22Rv1 (cell line): ENCODE measurements at regions not wholly inside any gene's neighbourhood (a gene's known extent, or its start where the extent isn't known, plus 50 kb on each side); places are given as distances from the start of the nearest gene placed in this dataset.
"Not testable (repeated sequence)": the region's sequence is repeated elsewhere in the genome, so short reads cannot be mapped to it uniquely, and the experiment has no call there.

ENCODE experiments used
- ZFX ChIP-seq: fragments of 450-650 bp; IDR thresholded peaks from 2 replicates; pipeline ENCODE4 v1.6.1; 2017; ENCODE audit warnings: antibody characterized with exemption, borderline replicate concordance
- TF ChIP-seq, protein P1 (sequence below): fragments of 450-650 bp; IDR thresholded peaks from 2 replicates; pipeline ENCODE4 v1.5.1; 2017; ENCODE audit warnings: mild to moderate bottlenecking

DNA sequence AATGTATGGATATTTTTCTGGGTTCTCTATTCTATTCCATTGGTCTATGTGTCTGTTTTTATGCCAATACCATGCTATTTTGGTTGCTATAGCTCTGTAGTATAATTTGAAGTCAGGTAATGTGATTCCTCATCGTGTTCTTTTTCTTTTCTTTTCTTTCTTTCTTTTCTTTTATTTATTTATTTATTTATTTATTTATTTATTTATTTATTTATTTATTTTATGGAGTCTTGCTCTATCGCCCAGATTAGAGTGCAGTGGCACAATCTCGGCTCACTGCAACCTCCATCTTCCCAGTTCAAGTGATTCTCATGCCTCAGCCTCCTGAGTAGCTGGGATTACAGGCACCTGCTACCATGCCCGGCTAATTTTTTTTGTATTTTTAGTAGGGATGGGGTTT, 315.2 kb downstream of the SV2B start:
- TF ChIP-seq, protein P1, sequence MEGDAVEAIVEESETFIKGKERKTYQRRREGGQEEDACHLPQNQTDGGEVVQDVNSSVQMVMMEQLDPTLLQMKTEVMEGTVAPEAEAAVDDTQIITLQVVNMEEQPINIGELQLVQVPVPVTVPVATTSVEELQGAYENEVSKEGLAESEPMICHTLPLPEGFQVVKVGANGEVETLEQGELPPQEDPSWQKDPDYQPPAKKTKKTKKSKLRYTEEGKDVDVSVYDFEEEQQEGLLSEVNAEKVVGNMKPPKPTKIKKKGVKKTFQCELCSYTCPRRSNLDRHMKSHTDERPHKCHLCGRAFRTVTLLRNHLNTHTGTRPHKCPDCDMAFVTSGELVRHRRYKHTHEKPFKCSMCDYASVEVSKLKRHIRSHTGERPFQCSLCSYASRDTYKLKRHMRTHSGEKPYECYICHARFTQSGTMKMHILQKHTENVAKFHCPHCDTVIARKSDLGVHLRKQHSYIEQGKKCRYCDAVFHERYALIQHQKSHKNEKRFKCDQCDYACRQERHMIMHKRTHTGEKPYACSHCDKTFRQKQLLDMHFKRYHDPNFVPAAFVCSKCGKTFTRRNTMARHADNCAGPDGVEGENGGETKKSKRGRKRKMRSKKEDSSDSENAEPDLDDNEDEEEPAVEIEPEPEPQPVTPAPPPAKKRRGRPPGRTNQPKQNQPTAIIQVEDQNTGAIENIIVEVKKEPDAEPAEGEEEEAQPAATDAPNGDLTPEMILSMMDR, result not testable (repeated sequence)
- not testable (repeated sequence) for TF ChIP-seq ZFX
